GM10266 (cell line): ENCODE measurements at regions not wholly inside any gene's neighbourhood (a gene's known extent, or its start where the extent isn't known, plus 50 kb on each side); places are given as distances from the start of the nearest gene placed in this dataset.

Experiments used
- DNase-seq: peaks from one replicate; pipeline ENCODE4 v3.0.0; 2012; ENCODE audit errors: extremely low spot score
- TF ChIP-seq, protein P1 (sequence below): IDR thresholded peaks from 2 replicates; pipeline ENCODE4 v1.5.1; 2012; ENCODE audit warnings: mild to moderate bottlenecking, low read depth; ENCODE audit not compliant: control insufficient read depth, insufficient read depth; ENCODE audit errors: missing control alignments

DNA sequence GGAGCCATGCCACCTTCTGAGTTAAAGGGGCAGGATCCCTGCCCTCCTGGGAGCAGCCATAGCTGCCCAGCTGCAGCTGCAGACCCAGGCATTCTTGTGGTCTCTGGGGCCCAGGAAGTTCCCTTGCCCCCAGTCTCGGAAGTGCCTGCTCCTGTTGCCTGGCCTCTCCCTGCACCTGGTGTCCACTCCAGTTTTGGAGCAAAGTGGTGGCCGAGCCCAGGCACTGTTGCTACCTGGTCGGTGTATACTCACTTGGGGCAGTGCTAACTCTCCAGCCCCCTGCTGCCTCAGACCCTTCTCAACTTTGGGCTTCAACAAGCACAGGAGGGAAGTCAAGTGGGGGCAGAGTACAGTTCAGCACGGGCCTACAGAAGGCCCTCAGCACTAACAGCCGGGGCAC, 352.9 kb upstream of the NCAM2 start:
- TF ChIP-seq, protein P1, sequence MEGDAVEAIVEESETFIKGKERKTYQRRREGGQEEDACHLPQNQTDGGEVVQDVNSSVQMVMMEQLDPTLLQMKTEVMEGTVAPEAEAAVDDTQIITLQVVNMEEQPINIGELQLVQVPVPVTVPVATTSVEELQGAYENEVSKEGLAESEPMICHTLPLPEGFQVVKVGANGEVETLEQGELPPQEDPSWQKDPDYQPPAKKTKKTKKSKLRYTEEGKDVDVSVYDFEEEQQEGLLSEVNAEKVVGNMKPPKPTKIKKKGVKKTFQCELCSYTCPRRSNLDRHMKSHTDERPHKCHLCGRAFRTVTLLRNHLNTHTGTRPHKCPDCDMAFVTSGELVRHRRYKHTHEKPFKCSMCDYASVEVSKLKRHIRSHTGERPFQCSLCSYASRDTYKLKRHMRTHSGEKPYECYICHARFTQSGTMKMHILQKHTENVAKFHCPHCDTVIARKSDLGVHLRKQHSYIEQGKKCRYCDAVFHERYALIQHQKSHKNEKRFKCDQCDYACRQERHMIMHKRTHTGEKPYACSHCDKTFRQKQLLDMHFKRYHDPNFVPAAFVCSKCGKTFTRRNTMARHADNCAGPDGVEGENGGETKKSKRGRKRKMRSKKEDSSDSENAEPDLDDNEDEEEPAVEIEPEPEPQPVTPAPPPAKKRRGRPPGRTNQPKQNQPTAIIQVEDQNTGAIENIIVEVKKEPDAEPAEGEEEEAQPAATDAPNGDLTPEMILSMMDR = no peak
- DNase-seq = no peak

DNA sequence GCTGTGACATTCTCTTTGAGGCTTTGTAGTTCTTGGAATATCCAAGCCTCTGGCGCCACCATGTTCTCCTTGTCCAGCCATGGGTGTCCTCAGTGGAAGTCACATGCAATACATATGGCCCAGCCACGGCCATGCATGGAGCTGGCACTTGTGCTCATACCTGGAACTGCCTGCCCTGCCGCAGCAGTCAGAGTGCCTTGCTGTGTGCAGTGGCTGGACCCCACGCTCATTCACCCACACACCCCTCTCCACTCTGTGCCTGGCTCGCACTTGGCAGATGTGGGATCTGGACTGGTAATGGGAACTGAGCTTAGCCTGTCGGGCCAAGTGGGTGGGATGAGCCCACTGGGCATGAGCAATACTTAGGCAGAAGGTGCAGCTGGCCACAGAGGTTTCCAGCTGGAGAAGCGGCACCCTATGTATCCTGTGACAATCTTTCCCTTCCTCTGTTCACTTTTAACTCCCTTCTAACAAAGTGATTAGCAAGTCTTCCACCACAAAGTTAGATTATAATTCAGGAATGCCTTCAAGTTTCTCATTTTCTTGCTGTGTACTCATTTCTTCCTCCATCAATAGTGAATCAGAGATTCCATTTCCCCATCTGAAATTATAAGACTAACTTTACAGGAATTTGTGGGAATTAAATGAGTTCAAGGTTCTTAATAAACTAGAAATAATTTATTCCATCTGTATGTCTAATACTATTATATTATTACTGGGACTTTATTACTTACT, 351.6 kb upstream of the NCAM2 start:
- TF ChIP-seq, protein P1 = no peak

DNA sequence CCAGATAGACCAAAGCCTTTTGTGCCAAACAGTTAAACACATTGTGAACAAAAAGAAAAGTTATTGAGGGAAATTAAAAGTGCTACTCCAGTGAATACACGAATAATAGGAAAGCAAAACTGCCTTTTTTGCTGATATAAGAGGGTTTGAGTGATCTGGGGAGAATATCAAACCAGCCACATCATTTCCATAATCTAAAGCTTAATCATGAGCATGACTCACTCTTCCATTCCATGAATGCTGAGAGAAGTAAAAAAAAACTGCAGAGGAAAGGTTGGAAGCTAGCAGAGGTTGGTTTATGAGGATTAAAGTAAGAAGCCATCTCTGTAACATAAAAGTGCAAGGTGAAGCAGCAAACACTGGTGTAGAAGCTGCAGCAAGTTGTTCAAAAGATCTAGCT, 350.6 kb upstream of the NCAM2 start:
- TF ChIP-seq, protein P1 = no peak
- DNase-seq = no peak

More for the DNA sequence above, 351.6 kb upstream of the NCAM2 start:
- DNase-seq = no peak

GRCh38 chr21:20649231-20649630, 349.0 kb upstream of the NCAM2 start:
- TF ChIP-seq, protein P1 = no peak
- DNase-seq = no peak

DNA sequence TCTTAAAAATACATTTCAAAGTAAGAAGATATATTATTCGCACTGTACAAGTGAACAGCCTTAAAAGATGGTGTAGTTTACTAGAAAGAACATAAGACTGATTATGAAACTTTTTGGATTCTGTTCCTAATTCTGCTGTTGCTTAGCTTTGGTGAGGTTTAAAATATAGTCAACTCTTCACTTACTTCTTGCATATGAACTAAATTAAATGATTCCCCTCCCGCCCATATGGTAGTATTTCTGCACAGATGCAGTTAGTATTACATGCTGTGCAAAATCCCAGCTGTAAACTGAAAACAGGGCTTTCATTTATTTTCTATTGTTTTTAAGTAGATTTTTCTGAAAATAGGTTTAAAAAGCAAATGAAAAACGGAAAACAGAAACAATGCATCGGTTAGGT, 345.4 kb upstream of the NCAM2 start:
- TF ChIP-seq, protein P1 = no peak

GRCh38 chr21:20661246-20661645, 337.0 kb upstream of the NCAM2 start:
- TF ChIP-seq, protein P1 = no peak
- DNase-seq = no peak

More for the DNA sequence above, 345.4 kb upstream of the NCAM2 start:
- DNase-seq = no peak

- TF ChIP-seq, protein P1 = no peak
- DNase-seq = no peak
Measured at GRCh38 chr21:20661745-20662422, 336.3 kb upstream of the NCAM2 start.
